NCI-H226 (cell line): ENCODE measurements at regions not wholly inside any gene's neighbourhood (a gene's known extent, or its start where the extent isn't known, plus 50 kb on each side); places are given as distances from the start of the nearest gene placed in this dataset.

ENCODE experiments used
- DNase-seq: peaks from one replicate; pipeline ENCODE4 v3.0.0-alpha.2; 2015

- DNase-seq, result no peak
Measured at GRCh38 chr11:116171271-116172140, 601.3 kb downstream of the BUD13 start.

- DNase-seq, result no peak
Measured at GRCh38 chr11:116170526-116171120, 602.2 kb downstream of the BUD13 start.

GRCh38 chr11:116169776-116170175 lies 603.0 kb downstream of the BUD13 start:
- DNase-seq, result no peak

GRCh38 chr11:116168459-116168787 lies 604.4 kb downstream of the BUD13 start:
- no peak for DNase-seq

- no peak for DNase-seq
Measured at GRCh38 chr11:116167706-116168458, 604.9 kb downstream of the BUD13 start.

- DNase-seq, result no peak
Measured at GRCh38 chr11:116166573-116167465, 606.0 kb downstream of the BUD13 start.

- DNase-seq, result no peak
Measured at GRCh38 chr11:116164843-116165242, 607.9 kb downstream of the BUD13 start.

GRCh38 chr11:116162886-116163230 lies 609.9 kb downstream of the BUD13 start:
- no peak for DNase-seq

GRCh38 chr11:116162086-116162885 lies 610.5 kb downstream of the BUD13 start:
- DNase-seq, result no peak

- DNase-seq, result no peak
Measured at GRCh38 chr11:116148645-116149044, 624.1 kb downstream of the BUD13 start.

- DNase-seq, result no peak
Measured at GRCh38 chr11:116148056-116148455, 624.7 kb downstream of the BUD13 start.

- DNase-seq, result no peak
Measured at GRCh38 chr11:116145187-116145865, 627.5 kb downstream of the BUD13 start.

- DNase-seq, result no peak
Measured at GRCh38 chr11:116144387-116144958, 628.3 kb downstream of the BUD13 start.

GRCh38 chr11:116138280-116138679 lies 634.1 kb upstream of the CADM1 start:
- DNase-seq, result no peak

- no peak for DNase-seq
Measured at GRCh38 chr11:116137753-116138152, 633.5 kb upstream of the CADM1 start.

- DNase-seq, result no peak
Measured at GRCh38 chr11:116136987-116137674, 632.9 kb upstream of the CADM1 start.

- no peak for DNase-seq
Measured at GRCh38 chr11:116135891-116136290, 631.7 kb upstream of the CADM1 start.

- no peak for DNase-seq
Measured at GRCh38 chr11:116134450-116134849, 630.2 kb upstream of the CADM1 start.

GRCh38 chr11:116132273-116132978 lies 628.2 kb upstream of the CADM1 start:
- no peak for DNase-seq

- no peak for DNase-seq
Measured at GRCh38 chr11:116130122-116130521, 625.9 kb upstream of the CADM1 start.
